Endothelial cell of hepatic sinusoid (primary cell): ENCODE measurements at regions not wholly inside any gene's neighbourhood (a gene's known extent, or its start where the extent isn't known, plus 50 kb on each side); places are given as distances from the start of the nearest gene placed in this dataset.
"Not testable (repeated sequence)": the region's sequence is repeated elsewhere in the genome, so short reads cannot be mapped to it uniquely, and the experiment has no call there.

Source experiments
- in situ Hi-C: cut with HindIII; loops from 2 replicates; pipeline ENCODE4 v1.10.0; 2017; ENCODE audit warnings: low sequenced_read_pairs

GRCh38 chr5:44051591-44051990, 337.6 kb downstream of the FGF10 start:
- in situ Hi-C loops: no loop called here

- in situ Hi-C loops: no loop called here
Measured at GRCh38 chr5:44048276-44048984, 340.8 kb downstream of the FGF10 start.

- in situ Hi-C loops: no loop called here
Measured at GRCh38 chr5:44046619-44047364, 342.4 kb downstream of the FGF10 start.

- in situ Hi-C loops: not testable (repeated sequence)
Measured at GRCh38 chr5:44044549-44044948, 344.7 kb downstream of the FGF10 start.

GRCh38 chr5:44028226-44028625, 361.0 kb downstream of the FGF10 start:
- in situ Hi-C loops: no loop called here

- in situ Hi-C loops: no loop called here
Measured at GRCh38 chr5:44022622-44023021, 366.6 kb downstream of the FGF10 start.

- in situ Hi-C loops: no loop called here
Measured at GRCh38 chr5:44011518-44011917, 377.7 kb downstream of the FGF10 start.

GRCh38 chr5:44002381-44002901, 386.8 kb downstream of the FGF10 start:
- in situ Hi-C loops: no loop called here

GRCh38 chr5:44001675-44002380, 387.4 kb downstream of the FGF10 start:
- in situ Hi-C loops: no loop called here

GRCh38 chr5:44001236-44001635, 388.0 kb downstream of the FGF10 start:
- in situ Hi-C loops: no loop called here

GRCh38 chr5:43997647-43998272, 391.5 kb downstream of the FGF10 start:
- in situ Hi-C loops: no loop called here

GRCh38 chr5:43996221-43996620, 393.0 kb downstream of the FGF10 start:
- in situ Hi-C loops: no loop called here

- in situ Hi-C loops: no loop called here
Measured at GRCh38 chr5:43994352-43994708, 391.4 kb downstream of the NNT start.

- in situ Hi-C loops: no loop called here
Measured at GRCh38 chr5:43993634-43994351, 390.8 kb downstream of the NNT start.

- in situ Hi-C loops: no loop called here
Measured at GRCh38 chr5:43985411-43985810, 382.4 kb downstream of the NNT start.

- in situ Hi-C loops: no loop called here
Measured at GRCh38 chr5:43981556-43981955, 378.6 kb downstream of the NNT start.

GRCh38 chr5:43973908-43974307, 370.9 kb downstream of the NNT start:
- in situ Hi-C loops: no loop called here

GRCh38 chr5:43973318-43973717, 370.3 kb downstream of the NNT start:
- in situ Hi-C loops: no loop called here

- in situ Hi-C loops: no loop called here
Measured at GRCh38 chr5:43967165-43967564, 364.2 kb downstream of the NNT start.

- in situ Hi-C loops: no loop called here
Measured at GRCh38 chr5:43959144-43959543, 356.2 kb downstream of the NNT start.

- in situ Hi-C loops: no loop called here
Measured at GRCh38 chr5:43947935-43948334, 345.0 kb downstream of the NNT start.
